ENCODE measurements at regions not wholly inside any gene's neighbourhood (a gene's known extent, or its start where the extent isn't known, plus 50 kb on each side); places are given as distances from the start of the nearest gene placed in this dataset.

DNA sequence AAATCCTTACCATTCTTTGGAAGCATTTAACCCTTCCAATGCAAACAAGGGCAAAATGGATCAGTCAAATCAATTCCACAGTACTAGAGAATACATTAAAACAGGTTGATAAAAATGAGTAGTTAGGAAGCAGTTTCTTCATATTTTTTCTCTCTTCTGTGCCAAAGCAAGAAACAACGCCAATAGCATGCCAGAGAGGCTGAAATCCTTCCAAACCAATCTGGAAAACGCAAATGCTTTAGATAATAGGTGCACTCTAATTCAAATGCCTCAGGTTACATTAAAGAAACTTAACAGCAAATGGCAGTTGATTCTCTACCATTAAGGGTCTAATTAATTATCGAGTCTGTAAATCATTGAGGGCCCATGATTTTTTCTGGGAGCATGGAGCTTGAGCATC, 755.2 kb downstream of the C6orf118 start:
- no peak for FAIRE-seq
- dilution Hi-C loops (cut with MboI; ENCODE audit: extremely low pct_ligation_motif_present, low sequenced_read_pairs): no loop called here
- no peak overlapping the region for H3K27ac ChIP-seq (ENCODE audit: control insufficient read depth, insufficient read depth, low read length)

DNA sequence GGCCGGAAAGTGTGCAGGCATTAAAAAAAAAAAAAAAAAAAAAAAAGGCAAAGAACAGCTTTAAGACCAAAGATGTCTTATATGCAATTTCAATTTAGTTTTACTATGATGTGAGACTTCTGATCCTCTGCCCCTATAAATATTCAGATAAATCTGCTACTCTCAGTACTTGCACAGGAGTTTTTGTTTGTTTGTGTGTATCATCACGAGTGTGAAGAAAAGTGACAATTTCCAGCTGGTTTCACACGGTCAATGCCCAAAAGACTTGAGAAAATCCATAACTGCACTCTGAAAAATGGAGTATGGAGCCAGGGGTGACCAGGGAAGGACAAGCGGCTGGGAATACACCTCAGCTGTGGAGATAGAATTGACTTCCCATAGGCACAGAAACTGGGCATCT, 757.7 kb downstream of the C6orf118 start:
- dilution Hi-C loops (cut with MboI; ENCODE audit: extremely low pct_ligation_motif_present, low sequenced_read_pairs): no loop called here
- no peak for DNase-seq (ENCODE audit: low read depth, low spot score)
- H3K9ac ChIP-seq (ENCODE audit: control insufficient read depth, extremely low read depth, insufficient read depth, low read length): no peak overlapping the region

More for the DNA sequence above, 755.2 kb downstream of the C6orf118 start:
- Histone ChIP-seq H3K9me1 (ENCODE audit: control insufficient read depth, extremely low read depth, insufficient read depth, low read length) (no peaks in the 10 kb centered on the region), H2AFZ (ENCODE audit: control insufficient read depth, low read length) (no peak overlapping the region), H3K27me3 (ENCODE audit: control insufficient read depth, extremely low read depth, insufficient read depth, low read length) (no peaks in the 10 kb centered on the region), H3K36me3 (ENCODE audit: control insufficient read depth in 2 of 2, extremely low read depth in 1 of 2, insufficient read depth in 2 of 2, low read length in 2 of 2) (no peaks in the 10 kb centered on the region), H3K4me1 (ENCODE audit: control insufficient read depth, extremely low read depth, insufficient read depth, low read length) (no peaks in the 10 kb centered on the region), H3K79me2 (ENCODE audit: control insufficient read depth, insufficient read depth, low read length) (no peaks in the 10 kb centered on the region), H3K9ac (ENCODE audit: control insufficient read depth, extremely low read depth, insufficient read depth, low read length) (no peak overlapping the region), H3K4me2 (ENCODE audit: control insufficient read depth, extremely low read depth, insufficient read depth, low read depth, low read length) (no peak overlapping the region), H4K20me1 (ENCODE audit: control insufficient read depth, extremely low read depth, insufficient read depth, low read length) (no peaks in the 10 kb centered on the region), H3K4me3 (ENCODE audit: control insufficient read depth in 2 of 3, extremely low read depth in 1 of 3, insufficient read depth in 2 of 3, low read depth in 1 of 3, low read length in 3 of 3) (no peak overlapping the region), H3K9me3 (ENCODE audit: control insufficient read depth, low read depth, low read length) (no peaks in the 10 kb centered on the region)
- no peak for DNase-seq (ENCODE audit: low read depth, low spot score)
- TF ChIP-seq, protein P1, sequence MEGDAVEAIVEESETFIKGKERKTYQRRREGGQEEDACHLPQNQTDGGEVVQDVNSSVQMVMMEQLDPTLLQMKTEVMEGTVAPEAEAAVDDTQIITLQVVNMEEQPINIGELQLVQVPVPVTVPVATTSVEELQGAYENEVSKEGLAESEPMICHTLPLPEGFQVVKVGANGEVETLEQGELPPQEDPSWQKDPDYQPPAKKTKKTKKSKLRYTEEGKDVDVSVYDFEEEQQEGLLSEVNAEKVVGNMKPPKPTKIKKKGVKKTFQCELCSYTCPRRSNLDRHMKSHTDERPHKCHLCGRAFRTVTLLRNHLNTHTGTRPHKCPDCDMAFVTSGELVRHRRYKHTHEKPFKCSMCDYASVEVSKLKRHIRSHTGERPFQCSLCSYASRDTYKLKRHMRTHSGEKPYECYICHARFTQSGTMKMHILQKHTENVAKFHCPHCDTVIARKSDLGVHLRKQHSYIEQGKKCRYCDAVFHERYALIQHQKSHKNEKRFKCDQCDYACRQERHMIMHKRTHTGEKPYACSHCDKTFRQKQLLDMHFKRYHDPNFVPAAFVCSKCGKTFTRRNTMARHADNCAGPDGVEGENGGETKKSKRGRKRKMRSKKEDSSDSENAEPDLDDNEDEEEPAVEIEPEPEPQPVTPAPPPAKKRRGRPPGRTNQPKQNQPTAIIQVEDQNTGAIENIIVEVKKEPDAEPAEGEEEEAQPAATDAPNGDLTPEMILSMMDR (optimal IDR thresholded peaks at IDR 0.05 in 1 of 3, IDR thresholded peaks at IDR 0.05 in 1 of 3, conservative IDR thresholded peaks at IDR 0.05 in 1 of 3; ENCODE audit: extremely low read depth in 1 of 3, insufficient read depth in 2 of 3, low read length in 3 of 3): no peak
- no peak for TF ChIP-seq EZH2 (IDR thresholded peaks at IDR 0.05; ENCODE audit: low read length)

More for the DNA sequence above, 757.7 kb downstream of the C6orf118 start:
- FAIRE-seq: no peak
- H3K9me1 ChIP-seq (ENCODE audit: control insufficient read depth, extremely low read depth, insufficient read depth, low read length): no peaks in the 10 kb centered on the region
- TF ChIP-seq, protein P1 (optimal IDR thresholded peaks at IDR 0.05 in 1 of 3, IDR thresholded peaks at IDR 0.05 in 1 of 3, conservative IDR thresholded peaks at IDR 0.05 in 1 of 3; ENCODE audit: extremely low read depth in 1 of 3, insufficient read depth in 2 of 3, low read length in 3 of 3): no peak
- no peak for TF ChIP-seq EZH2 (IDR thresholded peaks at IDR 0.05; ENCODE audit: low read length)
- H3K4me2 ChIP-seq (ENCODE audit: control insufficient read depth, extremely low read depth, insufficient read depth, low read depth, low read length): no peak overlapping the region
- H2AFZ ChIP-seq (ENCODE audit: control insufficient read depth, low read length): no peak overlapping the region
- H3K4me3 ChIP-seq (ENCODE audit: control insufficient read depth in 2 of 3, extremely low read depth in 1 of 3, insufficient read depth in 2 of 3, low read depth in 1 of 3, low read length in 3 of 3): no peak overlapping the region
- no peaks in the 10 kb centered on the region for H3K4me1 ChIP-seq (ENCODE audit: control insufficient read depth, extremely low read depth, insufficient read depth, low read length)
- no peaks in the 10 kb centered on the region for H4K20me1 ChIP-seq (ENCODE audit: control insufficient read depth, extremely low read depth, insufficient read depth, low read length)
- H3K79me2 ChIP-seq (ENCODE audit: control insufficient read depth, insufficient read depth, low read length): no peaks in the 10 kb centered on the region
- no peaks in the 10 kb centered on the region for H3K27me3 ChIP-seq (ENCODE audit: control insufficient read depth, extremely low read depth, insufficient read depth, low read length)
- no peak overlapping the region for H3K27ac ChIP-seq (ENCODE audit: control insufficient read depth, insufficient read depth, low read length)
- no peaks in the 10 kb centered on the region for H3K9me3 ChIP-seq (ENCODE audit: control insufficient read depth, low read depth, low read length)
- no peaks in the 10 kb centered on the region for H3K36me3 ChIP-seq (ENCODE audit: control insufficient read depth in 2 of 2, extremely low read depth in 1 of 2, insufficient read depth in 2 of 2, low read length in 2 of 2)

Measured in keratinocyte (primary cell).